ENCODE measurements at regions not wholly inside any gene's neighbourhood (a gene's known extent, or its start where the extent isn't known, plus 50 kb on each side); places are given as distances from the start of the nearest gene placed in this dataset.

- TF ChIP-seq, protein P1, sequence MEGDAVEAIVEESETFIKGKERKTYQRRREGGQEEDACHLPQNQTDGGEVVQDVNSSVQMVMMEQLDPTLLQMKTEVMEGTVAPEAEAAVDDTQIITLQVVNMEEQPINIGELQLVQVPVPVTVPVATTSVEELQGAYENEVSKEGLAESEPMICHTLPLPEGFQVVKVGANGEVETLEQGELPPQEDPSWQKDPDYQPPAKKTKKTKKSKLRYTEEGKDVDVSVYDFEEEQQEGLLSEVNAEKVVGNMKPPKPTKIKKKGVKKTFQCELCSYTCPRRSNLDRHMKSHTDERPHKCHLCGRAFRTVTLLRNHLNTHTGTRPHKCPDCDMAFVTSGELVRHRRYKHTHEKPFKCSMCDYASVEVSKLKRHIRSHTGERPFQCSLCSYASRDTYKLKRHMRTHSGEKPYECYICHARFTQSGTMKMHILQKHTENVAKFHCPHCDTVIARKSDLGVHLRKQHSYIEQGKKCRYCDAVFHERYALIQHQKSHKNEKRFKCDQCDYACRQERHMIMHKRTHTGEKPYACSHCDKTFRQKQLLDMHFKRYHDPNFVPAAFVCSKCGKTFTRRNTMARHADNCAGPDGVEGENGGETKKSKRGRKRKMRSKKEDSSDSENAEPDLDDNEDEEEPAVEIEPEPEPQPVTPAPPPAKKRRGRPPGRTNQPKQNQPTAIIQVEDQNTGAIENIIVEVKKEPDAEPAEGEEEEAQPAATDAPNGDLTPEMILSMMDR (IDR thresholded peaks at IDR 0.05; ENCODE audit: low read depth, low read length) = no peak
- Histone ChIP-seq H3K27ac (no peak overlapping the region), H3K4me3 (ENCODE audit: low read depth, low read length) (no peak overlapping the region), H3K27me3 (ENCODE audit: insufficient read depth, low read depth, severe bottlenecking) (no peaks in the 10 kb centered on the region), H3K9me3 (ENCODE audit: severe bottlenecking) (no peaks in the 10 kb centered on the region), H3K36me3 (no peaks in the 10 kb centered on the region)
- DNase-seq = no peak
These were observed 728.8 kb upstream of the LMO3 start for GRCh38 chr12:17334784-17335183.

- TF ChIP-seq, protein P1 (IDR thresholded peaks at IDR 0.05; ENCODE audit: low read depth, low read length) = no peak
- Histone ChIP-seq H3K27ac (no peak overlapping the region), H3K36me3 (no peaks in the 10 kb centered on the region), H3K9me3 (ENCODE audit: severe bottlenecking) (no peaks in the 10 kb centered on the region), H3K27me3 (ENCODE audit: insufficient read depth, low read depth, severe bottlenecking) (no peaks in the 10 kb centered on the region), H3K4me3 (ENCODE audit: low read depth, low read length) (no peak overlapping the region)
- no peak for DNase-seq
These were observed 727.3 kb upstream of the LMO3 start for GRCh38 chr12:17333287-17333686.

DNA sequence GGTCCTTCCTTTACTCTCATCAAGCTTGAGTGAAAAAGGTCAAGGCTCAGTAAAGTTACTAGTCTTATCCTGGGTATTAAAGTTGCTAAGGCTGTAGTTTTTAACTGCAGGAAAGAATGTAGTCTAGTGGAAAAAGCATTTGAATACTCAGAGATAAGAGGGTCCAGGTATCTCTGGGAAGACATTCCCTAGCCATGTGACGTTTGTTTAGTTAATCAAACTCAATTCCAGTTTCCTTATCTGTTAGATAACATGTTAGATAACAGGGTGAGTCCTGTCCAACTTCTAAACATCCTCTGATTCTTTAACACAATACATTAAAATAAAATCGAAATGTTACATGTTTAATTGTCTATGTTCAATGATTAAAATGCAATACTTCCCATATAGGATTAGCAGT is 720.7 kb upstream of the LMO3 start:
- Histone ChIP-seq H3K4me3 (ENCODE audit: low read depth, low read length) (no peak overlapping the region), H3K36me3 (no peaks in the 10 kb centered on the region), H3K9me3 (ENCODE audit: severe bottlenecking) (no peaks in the 10 kb centered on the region), H3K27me3 (ENCODE audit: insufficient read depth, low read depth, severe bottlenecking) (no peaks in the 10 kb centered on the region), H3K27ac (no peak overlapping the region)
- no peak for DNase-seq
- TF ChIP-seq, protein P1 (IDR thresholded peaks at IDR 0.05; ENCODE audit: low read depth, low read length) = no peak

GRCh38 chr12:17322090-17322489 is 716.1 kb upstream of the LMO3 start:
- TF ChIP-seq, protein P1 (IDR thresholded peaks at IDR 0.05; ENCODE audit: low read depth, low read length) = no peak
- Histone ChIP-seq H3K9me3 (ENCODE audit: severe bottlenecking) (no peaks in the 10 kb centered on the region), H3K36me3 (no peaks in the 10 kb centered on the region), H3K27me3 (ENCODE audit: insufficient read depth, low read depth, severe bottlenecking) (no peaks in the 10 kb centered on the region), H3K27ac (no peak overlapping the region), H3K4me3 (ENCODE audit: low read depth, low read length) (no peak overlapping the region)
- DNase-seq = no peak

- no peak for DNase-seq
- TF ChIP-seq, protein P1 (IDR thresholded peaks at IDR 0.05; ENCODE audit: low read depth, low read length) = no peak
- Histone ChIP-seq H3K36me3 (no peaks in the 10 kb centered on the region), H3K9me3 (ENCODE audit: severe bottlenecking) (no peaks in the 10 kb centered on the region), H3K4me3 (ENCODE audit: low read depth, low read length) (no peak overlapping the region), H3K27ac (no peak overlapping the region), H3K27me3 (ENCODE audit: insufficient read depth, low read depth, severe bottlenecking) (no peaks in the 10 kb centered on the region)
These were observed 698.8 kb upstream of the LMO3 start for GRCh38 chr12:17304503-17305347.

- H3K4me3 ChIP-seq (ENCODE audit: low read depth, low read length) = no peak overlapping the region
- H3K27ac ChIP-seq = no peak overlapping the region
- TF ChIP-seq, protein P1 (IDR thresholded peaks at IDR 0.05; ENCODE audit: low read depth, low read length) = no peak
- no peaks in the 10 kb centered on the region for H3K9me3 ChIP-seq (ENCODE audit: severe bottlenecking)
- H3K36me3 ChIP-seq = no peaks in the 10 kb centered on the region
- DNase-seq = no peak
- no peaks in the 10 kb centered on the region for H3K27me3 ChIP-seq (ENCODE audit: insufficient read depth, low read depth, severe bottlenecking)
These were observed 696.0 kb upstream of the LMO3 start for GRCh38 chr12:17302001-17302400.
